Type B pancreatic cell (in vitro differentiated cells): ENCODE measurements at regions not wholly inside any gene's neighbourhood (a gene's known extent, or its start where the extent isn't known, plus 50 kb on each side); places are given as distances from the start of the nearest gene placed in this dataset.

ENCODE experiments used
- DNase-seq: peaks from one replicate; pipeline ENCODE4 v3.0.0; 2021; ENCODE audit warnings: mixed read lengths; ENCODE audit not compliant: unreplicated experiment; ENCODE audit errors: extremely low spot score
- H3K27ac Mint-ChIP-seq: 2 replicates; pipeline ENCODE4 v1.8.0; 2021; ENCODE audit warnings: mild to moderate bottlenecking, mixed read lengths
- H3K27me3 Mint-ChIP-seq: 2 replicates; pipeline ENCODE4 v1.8.0; 2021; ENCODE audit warnings: mixed read lengths
- H3K36me3 Mint-ChIP-seq: 2 replicates; pipeline ENCODE4 v1.8.0; 2021; ENCODE audit warnings: mixed read lengths
- H3K4me1 Mint-ChIP-seq: one replicate; pipeline ENCODE4 v1.8.0; 2021; ENCODE audit warnings: mixed read lengths; ENCODE audit not compliant: unreplicated experiment
- H3K4me3 Mint-ChIP-seq: 2 replicates; pipeline ENCODE4 v1.8.0; 2021; ENCODE audit warnings: mild to moderate bottlenecking, mixed read lengths
- H3K9me3 Mint-ChIP-seq: 2 replicates; pipeline ENCODE4 v1.8.0; 2021; ENCODE audit warnings: mixed read lengths
- CTCF ChIP-seq: fragments of 200-600 bp; sonication (generic); conservative IDR thresholded peaks from 2 replicates; pipeline ENCODE4 v1.5.0; 2021; ENCODE audit warnings: antibody characterized with exemption, mild to moderate bottlenecking

GRCh38 chr11:103550811-103551210 lies 441.6 kb downstream of the DYNC2H1 start:
- Mint-ChIP-seq H3K4me1 (peaks cover 13% of the 10 kb centered on the region), H3K27me3 (no peaks in the 10 kb centered on the region), H3K4me3 (no peak overlapping the region), H3K27ac (no peak overlapping the region), H3K36me3 (no peaks in the 10 kb centered on the region), H3K9me3 (no peaks in the 10 kb centered on the region)
- no peak for DNase-seq
- no peak for TF ChIP-seq CTCF

- no peak for TF ChIP-seq CTCF
- Mint-ChIP-seq H3K9me3 (no peaks in the 10 kb centered on the region), H3K27ac (no peak overlapping the region), H3K27me3 (no peaks in the 10 kb centered on the region), H3K4me1 (peaks cover 13% of the 10 kb centered on the region), H3K4me3 (no peak overlapping the region), H3K36me3 (no peaks in the 10 kb centered on the region)
- DNase-seq: no peak
These were observed 442.9 kb downstream of the DYNC2H1 start for GRCh38 chr11:103552086-103552485.

GRCh38 chr11:103556171-103556570 lies 446.9 kb downstream of the DYNC2H1 start:
- H3K4me1 Mint-ChIP-seq: peaks cover 4% of the 10 kb centered on the region

GRCh38 chr11:103566116-103566515 lies 456.9 kb downstream of the DYNC2H1 start:
- H3K4me3 Mint-ChIP-seq: no peak overlapping the region
- H3K27ac Mint-ChIP-seq: no peak overlapping the region
- no peak for TF ChIP-seq CTCF
- DNase-seq: no peak
- peaks cover 9% of the 10 kb centered on the region for H3K9me3 Mint-ChIP-seq
- no peaks in the 10 kb centered on the region for H3K4me1 Mint-ChIP-seq
- no peaks in the 10 kb centered on the region for H3K36me3 Mint-ChIP-seq
- no peaks in the 10 kb centered on the region for H3K27me3 Mint-ChIP-seq

More at GRCh38 chr11:103556171-103556570, 446.9 kb downstream of the DYNC2H1 start:
- Mint-ChIP-seq H3K36me3 (no peaks in the 10 kb centered on the region), H3K27ac (no peak overlapping the region), H3K4me3 (no peak overlapping the region), H3K9me3 (no peaks in the 10 kb centered on the region), H3K27me3 (no peaks in the 10 kb centered on the region)
- DNase-seq: no peak
- no peak for TF ChIP-seq CTCF

GRCh38 chr11:103581760-103582159 lies 454.7 kb upstream of the DDI1 start:
- Mint-ChIP-seq H3K27me3 (peaks cover 2% of the 10 kb centered on the region), H3K9me3 (no peaks in the 10 kb centered on the region), H3K36me3 (no peaks in the 10 kb centered on the region), H3K4me1 (peaks cover 1% of the 10 kb centered on the region), H3K27ac (no peak overlapping the region), H3K4me3 (no peak overlapping the region)
- TF ChIP-seq CTCF: no peak
- DNase-seq: no peak

- Mint-ChIP-seq H3K27me3 (peaks cover 2% of the 10 kb centered on the region), H3K4me1 (peaks cover 5% of the 10 kb centered on the region), H3K9me3 (no peaks in the 10 kb centered on the region), H3K36me3 (no peaks in the 10 kb centered on the region), H3K4me3 (no peak overlapping the region), H3K27ac (no peak overlapping the region)
- DNase-seq: no peak
- TF ChIP-seq CTCF: no peak
These were observed 454.0 kb upstream of the DDI1 start for GRCh38 chr11:103582351-103582909.
